NCI-H2196 (cell line): ENCODE measurements at regions not wholly inside any gene's neighbourhood (a gene's known extent, or its start where the extent isn't known, plus 50 kb on each side); places are given as distances from the start of the nearest gene placed in this dataset.
"Not testable (repeated sequence)": the region's sequence is repeated elsewhere in the genome, so short reads cannot be mapped to it uniquely, and the experiment has no call there.

Source experiments
- DNase-seq: peaks from one replicate; lab custom pipeline; 2025; ENCODE audit not compliant: unreplicated experiment; lab: John Stamatoyannopoulos, UW

DNA sequence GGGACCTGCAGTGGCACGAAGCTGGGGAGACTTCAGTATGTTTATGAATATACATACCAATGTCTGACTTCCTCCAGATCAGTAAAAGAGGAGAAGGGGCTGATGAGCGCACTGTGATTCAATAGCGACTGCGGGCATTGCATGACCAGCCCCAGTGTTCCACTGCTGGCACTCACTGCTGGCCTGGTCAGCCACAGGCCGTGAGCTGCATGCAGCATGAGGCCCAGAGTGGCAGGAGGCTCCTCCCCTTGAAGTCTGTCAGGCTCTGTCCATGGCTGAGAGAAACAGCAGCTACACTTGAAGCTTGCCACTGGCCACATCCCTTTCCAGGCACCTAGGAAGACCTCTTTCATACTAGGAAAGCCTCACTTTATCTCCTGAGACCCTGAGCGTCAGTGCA, 265.9 kb upstream of the CDYL start:
- DNase-seq = no peak

DNA sequence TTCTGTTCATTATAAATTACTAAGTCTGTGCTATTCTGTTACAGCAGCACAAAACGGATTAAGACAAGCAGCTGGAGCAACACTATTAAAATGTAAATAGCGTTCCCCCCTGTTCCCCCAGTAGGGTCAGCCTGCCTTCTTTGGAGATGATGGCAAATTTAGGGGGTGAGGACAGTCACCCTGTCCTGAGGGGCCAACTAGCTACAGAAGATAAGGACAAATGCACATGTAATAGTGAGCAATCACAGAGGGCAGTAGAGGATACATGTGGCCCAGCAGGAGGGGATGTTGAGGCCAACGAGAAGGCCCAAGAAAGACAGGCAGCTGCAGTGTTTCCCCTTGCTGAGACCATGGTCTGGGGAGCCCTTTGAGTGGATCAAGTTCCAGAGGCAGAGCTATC, 266.7 kb upstream of the CDYL start:
- DNase-seq = no peak

DNA sequence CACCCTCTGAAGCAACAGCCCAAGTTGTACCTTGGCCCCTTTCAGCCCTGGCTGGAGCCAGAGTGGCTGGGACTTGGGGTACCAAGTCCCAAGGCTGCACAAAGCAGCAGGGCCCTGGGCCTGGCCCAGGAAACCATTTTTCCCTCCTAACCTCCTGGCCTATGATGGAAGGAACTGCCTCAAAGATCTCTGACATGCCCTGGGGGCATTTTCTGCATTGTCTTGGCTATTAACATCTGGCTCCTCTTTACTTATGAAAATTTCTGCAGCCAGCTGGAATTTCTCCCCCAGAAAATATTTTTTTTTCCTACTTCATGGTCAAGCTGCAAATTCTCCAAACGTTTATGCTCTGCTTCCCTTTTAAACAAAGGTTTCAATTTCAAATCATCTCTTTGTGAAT, 269.4 kb upstream of the CDYL start:
- DNase-seq = no peak

- DNase-seq = no peak
Observed at GRCh38 chr6:4506223-4506622, 270.0 kb upstream of the CDYL start.

- no peak for DNase-seq
Observed at GRCh38 chr6:4504700-4505099, 271.5 kb upstream of the CDYL start.

- no peak for DNase-seq
Observed at GRCh38 chr6:4503700-4504099, 272.5 kb upstream of the CDYL start.

GRCh38 chr6:4496284-4496683, 279.9 kb upstream of the CDYL start:
- DNase-seq = no peak

DNA sequence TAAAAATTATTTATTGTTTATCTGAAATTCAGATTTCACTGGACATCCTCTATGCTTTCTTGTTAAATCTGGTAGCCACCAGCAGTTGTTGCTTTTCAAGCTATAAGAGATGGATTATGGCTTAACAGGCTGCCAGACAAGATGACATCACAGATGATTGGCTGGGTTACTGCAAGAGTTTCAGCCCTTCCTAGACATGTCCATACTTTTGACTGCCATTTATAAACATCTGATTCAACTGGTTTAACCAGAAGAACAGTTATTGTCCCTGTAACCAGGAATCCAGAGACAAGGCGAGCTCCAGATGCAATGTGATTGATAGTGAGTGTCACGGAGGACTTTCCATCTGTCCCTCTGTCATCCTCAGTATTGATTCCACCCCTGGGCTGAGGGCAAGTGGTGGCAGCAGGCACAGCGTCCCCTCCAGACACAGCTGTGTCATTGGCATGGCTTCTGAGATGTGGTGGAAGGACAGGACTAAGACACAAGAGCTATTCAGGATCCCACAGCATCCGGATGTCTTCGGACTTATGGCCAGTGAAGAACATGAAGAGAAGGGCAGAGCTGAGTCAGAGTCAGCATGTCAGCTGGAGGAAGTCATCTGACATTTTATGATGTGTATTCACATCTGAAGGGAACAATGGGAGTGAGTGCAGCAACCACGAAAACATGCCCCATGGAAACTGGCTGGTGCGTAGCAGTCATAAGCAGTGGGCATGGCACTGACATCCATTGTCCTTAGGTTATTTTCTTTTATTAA, 284.5 kb upstream of the CDYL start:
- no peak for DNase-seq

GRCh38 chr6:4489538-4489937, 286.7 kb upstream of the CDYL start:
- DNase-seq = no peak

- DNase-seq = no peak
Observed at GRCh38 chr6:4488389-4488788, 287.8 kb upstream of the CDYL start.

DNA sequence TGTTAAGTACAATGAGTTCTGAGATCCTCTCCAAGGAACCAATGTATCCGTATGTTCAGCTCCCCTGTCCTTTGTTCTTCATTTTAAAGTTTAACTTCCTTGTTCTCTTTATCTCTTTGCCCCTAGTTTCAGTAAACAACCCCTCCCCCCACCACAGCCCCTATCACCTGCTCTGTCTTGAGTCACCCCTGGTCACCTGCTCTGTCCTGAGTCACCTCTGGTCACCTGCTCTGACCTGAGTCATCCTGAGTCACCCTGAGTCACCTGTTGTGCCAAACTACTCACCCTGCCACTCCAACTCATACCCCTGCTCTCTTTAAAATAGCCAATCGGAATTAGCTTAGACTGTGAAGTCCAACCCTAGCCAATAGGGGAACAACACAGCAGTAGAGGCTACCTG, 288.7 kb upstream of the CDYL start:
- DNase-seq = no peak

- DNase-seq = no peak
Observed at GRCh38 chr6:4486568-4487315, 289.5 kb upstream of the CDYL start.

- DNase-seq = no peak
Observed at GRCh38 chr6:4485735-4486134, 290.5 kb upstream of the CDYL start.

DNA sequence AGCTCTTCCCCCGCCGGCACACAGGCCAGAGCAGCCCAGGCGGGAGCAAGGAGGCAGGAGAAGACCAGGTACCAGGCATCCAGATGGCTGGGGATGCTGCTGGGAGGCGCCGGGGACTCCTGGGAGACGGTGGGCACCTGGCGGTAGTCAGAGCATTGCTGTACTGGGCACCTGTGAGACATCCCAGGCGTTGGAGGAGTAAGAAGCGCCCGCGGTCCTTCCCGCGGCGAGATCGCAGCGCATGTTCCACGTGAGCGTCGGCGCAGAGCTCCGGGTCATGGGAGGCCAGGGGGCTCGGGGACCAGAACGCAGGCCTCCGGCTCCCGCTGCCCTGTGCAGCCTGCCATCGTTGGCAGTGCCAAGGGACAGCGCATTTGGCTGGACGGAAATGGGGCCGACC, 293.7 kb upstream of the CDYL start:
- no peak for DNase-seq

DNA sequence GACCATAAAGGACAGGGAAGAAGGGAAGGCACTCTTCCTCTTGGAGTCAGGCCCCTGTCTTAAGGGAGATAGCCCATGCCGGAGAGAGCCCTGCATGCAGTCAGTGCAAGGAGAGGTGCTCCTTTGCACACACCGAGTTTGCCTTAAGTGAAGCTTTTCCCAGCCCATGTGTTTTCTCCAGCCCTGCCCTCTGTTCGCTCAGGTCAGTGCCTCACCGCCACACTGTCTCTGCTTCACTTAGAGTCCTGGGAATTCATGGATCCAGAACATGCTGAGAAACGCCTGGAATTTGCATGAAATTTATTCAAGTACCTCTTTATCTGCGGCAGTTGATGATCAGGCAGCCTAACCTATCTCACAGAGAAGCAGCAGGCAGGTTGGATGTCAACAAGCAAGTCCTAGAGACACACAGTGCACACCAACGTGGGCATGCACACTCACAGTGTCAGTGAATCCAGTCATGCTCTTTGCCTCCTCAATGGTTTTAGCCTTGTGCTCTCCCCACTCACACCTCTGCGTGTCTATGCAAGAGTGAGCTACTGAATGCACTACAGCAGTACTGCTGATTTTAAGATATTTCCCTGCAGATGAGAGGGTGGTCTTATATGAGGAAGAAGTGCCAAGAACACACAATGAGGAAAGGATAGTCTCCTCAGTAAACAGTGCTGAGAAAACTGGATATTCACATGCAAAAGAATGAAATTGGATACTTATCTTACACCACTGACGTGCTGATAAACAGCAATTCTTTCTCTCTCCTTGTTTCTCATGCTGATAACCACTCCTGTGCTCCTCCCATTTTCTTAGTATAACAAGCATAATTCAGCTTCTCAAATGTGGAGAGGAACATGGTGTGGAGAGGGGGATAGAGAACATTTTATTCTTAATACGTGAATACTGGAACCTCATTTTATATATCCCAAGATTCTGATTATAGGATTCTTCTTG, 295.1 kb upstream of the CDYL start:
- no peak for DNase-seq

DNA sequence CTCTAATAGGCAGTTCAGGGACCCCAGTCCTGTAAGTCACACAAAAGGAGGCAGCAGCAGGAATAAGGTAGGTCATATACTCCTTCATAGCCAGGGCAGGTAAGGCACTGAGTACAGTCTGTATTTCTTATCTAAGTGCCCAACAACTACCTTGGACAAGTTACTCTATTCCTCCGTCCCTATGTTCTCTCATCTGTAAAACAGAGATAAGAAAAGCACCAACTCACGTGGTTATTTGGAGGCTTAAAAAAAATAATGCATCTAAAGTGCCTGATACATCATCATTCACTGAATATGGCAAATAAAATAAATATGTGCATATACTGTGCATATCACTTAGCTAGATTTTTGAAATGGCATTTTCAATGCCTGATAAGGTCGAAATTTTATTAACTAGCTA, 298.1 kb upstream of the CDYL start:
- no peak for DNase-seq

- DNase-seq = no peak
Observed at GRCh38 chr6:4474810-4475209, 301.4 kb upstream of the CDYL start.

DNA sequence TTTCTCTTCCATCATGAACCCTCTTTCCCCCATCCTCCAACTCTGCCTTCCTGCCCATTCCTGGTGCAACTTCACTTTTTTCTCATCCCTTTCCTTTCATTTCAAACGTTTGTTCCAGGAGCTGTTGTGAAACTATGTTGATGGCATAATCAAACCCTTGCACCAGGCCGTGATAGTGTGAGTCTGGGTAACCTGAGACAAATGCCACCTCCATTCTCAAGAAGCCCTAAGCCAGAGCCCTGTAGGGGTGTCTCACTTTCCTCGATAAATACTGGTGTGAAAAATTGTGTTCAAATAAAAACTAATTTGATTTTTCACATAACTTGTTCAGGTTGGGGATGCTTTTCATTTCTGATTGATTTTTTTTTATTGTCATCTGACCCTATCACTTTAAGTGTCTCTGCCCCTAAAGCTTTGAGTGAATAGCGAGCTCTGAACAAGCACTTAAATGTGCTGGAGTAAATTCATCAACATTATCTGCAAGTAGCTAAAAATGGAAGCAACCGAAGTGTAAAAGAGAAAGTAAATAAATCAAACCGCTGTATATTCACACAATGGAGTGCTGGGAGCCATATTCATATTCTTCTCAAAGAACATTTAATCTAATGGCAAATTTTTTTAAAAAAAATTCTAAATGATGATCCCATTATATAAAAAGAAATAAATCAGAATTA, 303.1 kb upstream of the CDYL start:
- DNase-seq = no peak

DNA sequence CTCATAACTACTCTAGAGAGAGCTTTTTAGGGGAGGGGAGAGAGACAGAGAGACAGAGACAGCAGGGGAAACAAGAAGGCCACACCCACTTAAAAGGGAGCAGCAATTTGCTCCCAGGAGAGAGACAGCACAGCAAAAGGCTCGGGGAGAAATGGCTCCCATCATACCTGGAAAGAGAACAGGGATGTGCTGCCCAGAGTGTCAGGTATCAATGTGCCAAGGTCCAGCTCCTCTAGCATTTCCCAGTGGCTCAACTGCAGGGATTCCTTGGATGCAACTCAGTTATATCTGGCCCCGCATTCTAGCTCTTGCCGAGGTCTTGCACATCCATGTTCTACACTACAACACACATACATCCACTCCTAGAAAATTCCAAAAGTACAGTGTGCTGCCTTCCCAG, 304.0 kb upstream of the CDYL start:
- no peak for DNase-seq

DNA sequence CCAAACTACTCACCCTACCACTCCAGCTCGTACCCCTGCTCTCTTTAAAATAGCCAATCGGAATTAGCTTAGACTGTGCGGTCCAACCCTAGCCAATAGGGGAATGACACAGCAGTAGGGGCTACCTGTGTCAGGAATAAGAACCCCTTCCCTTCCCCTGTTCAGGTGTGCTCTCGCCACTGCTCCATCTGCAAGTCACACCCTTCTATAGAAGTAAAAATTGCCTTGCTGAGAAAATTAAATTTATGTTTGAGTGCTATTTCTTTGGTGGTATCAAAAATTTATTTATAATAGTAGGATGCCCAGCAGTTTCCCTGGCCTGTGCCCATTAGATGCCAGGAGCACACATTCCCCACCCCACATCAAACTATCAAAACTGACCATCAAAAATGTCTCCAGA, 304.7 kb upstream of the CDYL start:
- not testable (repeated sequence) for DNase-seq

GRCh38 chr6:4470698-4471210, 305.4 kb upstream of the CDYL start:
- no peak for DNase-seq
